Testis (tissue), 2 donors: ENCODE measurements at regions not wholly inside any gene's neighbourhood (a gene's known extent, or its start where the extent isn't known, plus 50 kb on each side); places are given as distances from the start of the nearest gene placed in this dataset.

Experiments
- CTCF ChIP-seq, 3 experiments: fragments of 450-650 bp in 2 of 3; fragments of 200-600 bp in 1 of 3; sonication (generic) in 1 of 3; IDR thresholded peaks; one replicate each; pipeline ENCODE4 v1.5.1; 2016 to 2019; ENCODE audit warnings: antibody characterized with exemption in 3 of 3, mild to moderate bottlenecking in 2 of 3, moderate library complexity in 1 of 3
- POLR2A ChIP-seq: fragments of 450-650 bp; IDR thresholded peaks from one replicate; pipeline ENCODE4 v1.6.1; 2017; ENCODE audit warnings: antibody characterized with exemption, mild to moderate bottlenecking, moderate library complexity

GRCh38 chr11:71096751-71097388, 155.5 kb downstream of the SHANK2 start:
- TF ChIP-seq CTCF (IDR thresholded peaks at IDR 0.05) (no peak), POLR2A (no peak)
